ENCODE measurements at regions not wholly inside any gene's neighbourhood (a gene's known extent, or its start where the extent isn't known, plus 50 kb on each side); places are given as distances from the start of the nearest gene placed in this dataset.

DNA sequence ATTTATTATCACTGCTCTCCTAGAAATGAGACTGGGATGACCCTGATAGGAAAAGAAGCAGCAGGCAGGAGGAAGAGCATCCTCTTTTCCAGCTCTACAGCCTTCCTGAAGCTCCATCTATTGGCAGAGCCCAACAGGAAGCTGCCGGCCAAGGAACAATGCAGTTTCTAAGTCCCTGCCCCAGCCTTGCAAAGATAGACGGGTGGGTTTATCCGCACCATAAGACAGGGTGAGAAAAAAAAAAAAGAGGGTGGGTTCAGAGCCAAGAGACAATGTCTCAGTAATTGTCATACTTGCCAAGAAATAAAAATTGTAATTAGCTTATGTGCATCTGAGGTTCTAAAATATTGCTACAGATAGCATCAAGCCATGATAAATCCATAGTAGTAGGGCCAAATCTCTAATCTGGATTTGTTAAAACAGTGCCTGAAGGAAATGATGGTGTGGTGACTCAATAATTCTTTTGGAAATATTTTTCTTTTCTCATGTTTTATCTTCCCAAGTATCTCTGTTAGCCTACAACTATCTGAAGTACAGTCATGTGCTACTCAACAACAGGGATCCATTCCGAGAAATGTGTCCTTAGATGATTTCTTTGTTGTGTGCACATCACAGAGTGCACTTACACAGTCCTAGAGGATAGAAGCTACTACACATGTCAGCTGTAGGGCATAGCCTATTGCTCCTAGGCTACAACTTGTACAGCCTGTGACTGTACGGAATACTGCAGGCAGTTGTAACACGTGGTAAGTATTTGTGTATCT lies 242.9 kb upstream of the CXCL12 start:
- H3K4me1 ChIP-seq (ENCODE audit: control insufficient read depth, insufficient read depth, low read length): peaks cover 3% of the 10 kb centered on the region
- H3K4me3 ChIP-seq (ENCODE audit: low read length): no peak overlapping the region
- H3K9me3 ChIP-seq (ENCODE audit: control insufficient read depth, low read length): no peaks in the 10 kb centered on the region
- no peaks in the 10 kb centered on the region for H3K27me3 ChIP-seq (ENCODE audit: control insufficient read depth, insufficient read depth)
- DNase-seq (peak in 1 of 3 donors; percentile 47), ATAC-seq (peak; percentile 70 to 78)
- 47% methylated on average over 6 of the region's 6 CpGs for WGBS
- intact Hi-C loops (cut with DNase I): no loop called here
- no peak overlapping the region for H3K27ac ChIP-seq (ENCODE audit: low read length)

DNA sequence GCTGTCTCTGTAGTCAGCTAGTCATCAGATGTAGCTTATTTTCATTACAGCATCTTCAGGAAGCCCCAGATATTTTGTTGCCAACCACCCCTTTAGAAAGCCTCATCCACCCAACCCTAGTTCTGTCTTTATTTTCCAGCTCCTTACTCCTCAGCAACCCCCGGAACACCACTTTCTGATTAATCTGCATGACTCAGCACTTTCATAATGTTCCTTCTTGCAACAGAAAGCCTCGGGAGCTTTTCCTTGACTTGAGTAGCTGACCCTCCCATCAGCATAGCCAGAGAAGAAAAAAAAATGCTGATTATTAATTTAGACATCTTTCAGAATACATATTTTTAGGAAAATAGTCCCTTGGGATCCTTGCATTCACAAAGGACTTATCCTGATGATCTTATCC lies 244.0 kb upstream of the CXCL12 start:
- Histone ChIP-seq H3K27me3 (ENCODE audit: control insufficient read depth, insufficient read depth) (no peaks in the 10 kb centered on the region), H3K4me1 (ENCODE audit: control insufficient read depth, insufficient read depth, low read length) (peaks cover 3% of the 10 kb centered on the region), H3K4me3 (ENCODE audit: low read length) (no peak overlapping the region), H3K27ac (ENCODE audit: low read length) (no peak overlapping the region), H3K9me3 (ENCODE audit: control insufficient read depth, low read length) (no peaks in the 10 kb centered on the region)
- 26% methylated on average over 2 of the region's 2 CpGs for WGBS
- ATAC-seq (peak; percentile 76 to 81), DNase-seq (no peak)
- intact Hi-C loops (cut with DNase I): no loop called here

DNA sequence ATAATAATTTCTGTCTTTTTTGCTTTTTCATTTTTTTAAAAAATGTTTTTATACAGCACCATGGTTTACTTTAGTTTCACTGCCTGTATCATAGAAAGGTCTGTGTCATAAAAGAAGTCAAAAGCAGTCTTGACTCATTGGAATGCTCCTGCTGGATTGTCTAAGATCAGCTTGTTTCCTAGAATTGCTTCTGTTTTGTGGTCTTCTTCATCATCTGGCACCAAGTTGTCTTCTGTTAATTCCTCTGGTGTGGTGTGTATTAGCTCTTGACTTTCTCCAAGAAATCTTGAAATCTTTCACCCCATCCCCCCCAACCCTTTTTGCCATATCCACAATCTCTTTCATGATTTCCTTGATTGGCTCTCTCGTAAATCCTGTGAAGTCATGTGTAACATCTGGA lies 250.3 kb upstream of the CXCL12 start:
- intact Hi-C loops (cut with DNase I): no loop called here
- no peaks in the 10 kb centered on the region for H3K27me3 ChIP-seq (ENCODE audit: control insufficient read depth, insufficient read depth)

DNA sequence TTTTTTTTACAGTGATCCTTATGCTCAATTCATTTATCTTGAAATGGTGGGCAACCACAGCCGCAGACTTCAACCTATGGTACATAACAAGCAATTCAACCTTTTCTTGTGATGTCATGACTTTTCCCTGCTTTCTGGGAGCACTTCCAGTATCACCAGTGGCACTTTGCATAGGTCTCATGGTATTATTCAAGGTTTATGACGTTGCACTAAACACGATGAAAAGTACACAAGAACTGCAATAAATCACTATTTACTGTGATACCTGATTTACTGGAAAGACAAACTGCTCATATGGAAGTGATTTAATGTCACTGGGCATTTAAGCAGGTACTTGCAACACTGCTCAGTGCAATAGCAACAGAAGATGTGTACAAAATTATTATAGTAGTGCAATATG lies 251.7 kb upstream of the CXCL12 start:
- no peak overlapping the region for H3K27ac ChIP-seq (ENCODE audit: low read length)
- no peak for DNase-seq
- H3K9me3 ChIP-seq (ENCODE audit: control insufficient read depth, low read length): no peaks in the 10 kb centered on the region
- H3K27me3 ChIP-seq (ENCODE audit: control insufficient read depth, insufficient read depth): no peaks in the 10 kb centered on the region
- intact Hi-C loops (cut with DNase I): no loop called here
- 88% methylated on average over 3 of the region's 3 CpGs for WGBS
- no peak overlapping the region for H3K4me3 ChIP-seq (ENCODE audit: low read length)
- no peaks in the 10 kb centered on the region for H3K4me1 ChIP-seq (ENCODE audit: control insufficient read depth, insufficient read depth, low read length)
- no peak for ATAC-seq

More for the DNA sequence above, 250.3 kb upstream of the CXCL12 start:
- no peak for ATAC-seq
- Histone ChIP-seq H3K4me3 (ENCODE audit: low read length) (no peak overlapping the region), H3K9me3 (ENCODE audit: control insufficient read depth, low read length) (no peaks in the 10 kb centered on the region), H3K27ac (ENCODE audit: low read length) (no peak overlapping the region), H3K4me1 (ENCODE audit: control insufficient read depth, insufficient read depth, low read length) (no peaks in the 10 kb centered on the region)
- no peak for DNase-seq
- WGBS: 89% methylated on average over 1 of the region's 1 CpG

DNA sequence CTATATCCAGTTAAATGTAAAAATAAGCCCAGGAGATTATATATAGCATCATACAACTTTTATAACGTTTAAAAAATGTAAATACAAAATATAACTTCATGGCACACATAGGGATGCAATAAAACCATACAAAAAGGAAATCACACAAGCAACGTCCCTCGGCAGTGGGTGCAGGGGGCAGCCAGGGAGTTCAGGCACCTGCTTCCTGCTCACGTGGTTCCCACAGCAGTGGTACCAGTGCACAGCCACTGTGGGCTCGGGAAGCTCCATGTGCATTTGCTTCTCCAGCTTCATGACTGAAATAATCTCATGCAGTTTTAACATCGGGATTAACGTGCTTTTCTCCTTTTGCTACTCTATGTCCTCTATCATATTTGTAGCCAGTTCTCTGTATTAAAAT lies 255.5 kb upstream of the CXCL12 start:
- 63% methylated on average over 7 of the region's 7 CpGs for WGBS
- intact Hi-C loops (cut with DNase I): no loop called here
- H3K9me3 ChIP-seq (ENCODE audit: control insufficient read depth, low read length): no peaks in the 10 kb centered on the region
- H3K27ac ChIP-seq (ENCODE audit: low read length): no peak overlapping the region
- DNase-seq (no peak), ATAC-seq (no peak)
- no peaks in the 10 kb centered on the region for H3K4me1 ChIP-seq (ENCODE audit: control insufficient read depth, insufficient read depth, low read length)
- H3K4me3 ChIP-seq (ENCODE audit: low read length): no peak overlapping the region
- no peaks in the 10 kb centered on the region for H3K27me3 ChIP-seq (ENCODE audit: control insufficient read depth, insufficient read depth)

DNA sequence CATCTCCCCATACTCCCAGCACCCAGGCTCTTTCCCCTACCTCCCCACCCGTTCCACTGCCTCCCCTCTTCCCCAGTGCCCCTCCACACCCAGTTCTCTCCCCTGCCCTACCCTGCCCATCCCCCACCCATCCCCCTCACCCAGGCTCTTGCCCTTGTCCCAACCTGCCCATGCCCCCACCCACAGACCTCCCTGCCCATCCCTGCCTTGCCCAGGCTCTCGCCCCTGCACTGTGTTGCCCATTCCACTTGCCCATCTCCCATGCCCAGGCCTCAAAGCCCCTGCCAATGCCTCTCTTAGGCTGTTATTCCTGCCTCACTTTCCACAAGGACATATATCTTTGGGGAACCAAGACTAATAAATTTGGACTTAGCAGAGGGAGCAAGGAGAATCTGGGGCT lies 262.6 kb upstream of the CXCL12 start:
- 94% methylated on average over 2 of the region's 2 CpGs for WGBS
- Histone ChIP-seq H3K9me3 (ENCODE audit: control insufficient read depth, low read length) (no peaks in the 10 kb centered on the region), H3K27ac (ENCODE audit: low read length) (no peak overlapping the region), H3K27me3 (ENCODE audit: control insufficient read depth, insufficient read depth) (no peaks in the 10 kb centered on the region), H3K4me3 (ENCODE audit: low read length) (no peak overlapping the region), H3K4me1 (ENCODE audit: control insufficient read depth, insufficient read depth, low read length) (no peaks in the 10 kb centered on the region)
- DNase-seq (no peak), ATAC-seq (no peak)
- intact Hi-C loops (cut with DNase I): no loop called here

DNA sequence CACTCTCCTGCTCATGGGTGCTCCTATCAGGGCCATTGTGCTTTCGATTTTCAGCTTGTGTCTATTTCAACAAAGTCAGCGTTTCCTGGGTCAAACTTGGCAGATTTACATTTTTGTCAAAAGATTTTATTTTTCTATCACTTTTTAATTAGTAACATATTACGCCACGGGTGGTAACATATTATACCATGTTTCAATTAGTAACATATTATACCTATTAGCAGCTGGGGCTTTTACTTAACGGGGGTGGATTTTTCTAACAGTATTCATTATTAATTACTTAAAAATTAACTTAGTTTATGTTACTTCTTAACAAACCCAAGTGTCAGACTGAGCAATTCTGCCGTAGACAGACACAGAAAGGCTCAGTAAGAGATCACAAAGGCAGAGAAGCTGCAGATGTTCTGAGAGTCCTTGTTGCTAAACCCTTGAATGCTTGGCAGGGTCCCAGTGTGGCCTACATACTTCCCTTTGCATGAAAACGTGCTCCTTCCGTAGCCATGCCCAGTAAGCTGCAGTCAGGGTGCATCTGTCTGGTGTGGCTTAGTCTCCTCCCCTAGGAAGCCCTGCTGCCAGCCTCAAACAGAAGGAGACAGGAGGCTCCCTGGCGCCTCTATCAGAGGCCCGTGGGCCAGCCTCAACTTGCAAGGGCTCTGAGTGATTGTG lies 263.1 kb upstream of the CXCL12 start:
- intact Hi-C loops (cut with DNase I): no loop called here
- Histone ChIP-seq H3K4me1 (ENCODE audit: control insufficient read depth, insufficient read depth, low read length) (no peaks in the 10 kb centered on the region), H3K27ac (ENCODE audit: low read length) (no peak overlapping the region), H3K9me3 (ENCODE audit: control insufficient read depth, low read length) (no peaks in the 10 kb centered on the region), H3K4me3 (ENCODE audit: low read length) (no peak overlapping the region), H3K27me3 (ENCODE audit: control insufficient read depth, insufficient read depth) (no peaks in the 10 kb centered on the region)
- DNase-seq (peak in 1 of 3 donors; percentile 50), ATAC-seq (no peak)
- 67% methylated on average over 10 of the region's 10 CpGs for WGBS

DNA sequence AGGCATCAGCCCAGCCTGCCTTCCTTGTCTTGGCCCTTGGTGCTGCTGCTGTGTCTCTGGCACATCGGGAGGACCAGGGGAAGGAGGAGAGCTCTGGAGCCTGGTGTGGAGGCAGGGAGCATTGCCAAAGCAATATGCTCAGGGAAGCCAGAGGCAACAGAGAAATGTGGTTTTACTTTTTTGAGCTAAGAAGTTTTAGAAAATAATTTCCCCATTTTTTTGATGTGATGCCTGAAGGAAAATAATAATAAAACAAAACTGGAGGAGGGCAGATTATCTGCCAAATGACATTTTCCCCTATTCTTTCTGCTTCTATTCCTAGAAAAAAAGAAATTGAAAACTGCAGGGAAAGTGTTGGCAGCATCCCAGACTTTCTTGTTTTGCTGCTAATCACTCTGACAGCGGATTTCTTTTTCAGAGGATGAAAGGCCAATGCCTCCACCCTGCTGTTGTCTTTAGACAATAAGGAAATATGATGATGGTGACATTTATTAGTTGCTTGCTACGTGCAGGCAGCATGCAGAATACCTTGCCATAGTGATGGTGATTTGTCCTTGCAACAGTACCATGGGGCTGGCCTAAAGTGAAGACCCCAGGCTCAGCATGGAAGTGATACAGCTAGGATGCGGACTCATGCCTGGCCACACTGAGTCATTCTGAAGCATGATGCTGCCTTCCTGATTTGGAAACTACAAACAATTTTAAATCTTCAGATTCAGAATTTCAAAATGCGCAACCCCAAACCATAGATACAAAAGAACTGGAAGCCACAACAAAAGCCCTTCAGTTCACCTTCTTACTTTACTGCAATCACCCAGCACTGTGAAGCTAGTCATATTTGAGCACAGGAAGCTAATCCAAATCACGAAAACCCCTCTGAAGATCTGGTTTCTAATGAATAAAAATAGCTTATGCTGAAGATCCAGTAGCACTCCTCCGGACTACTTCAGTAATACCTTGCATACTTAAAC lies 260.2 kb upstream of the TMEM72 start:
- H3K27ac ChIP-seq (ENCODE audit: low read length): no peak overlapping the region
- H3K9me3 ChIP-seq (ENCODE audit: control insufficient read depth, low read length): no peaks in the 10 kb centered on the region
- intact Hi-C loops (cut with DNase I): no loop called here
- 52% methylated on average over 7 of the region's 7 CpGs for WGBS
- no peaks in the 10 kb centered on the region for H3K4me1 ChIP-seq (ENCODE audit: control insufficient read depth, insufficient read depth, low read length)
- H3K27me3 ChIP-seq (ENCODE audit: control insufficient read depth, insufficient read depth): no peaks in the 10 kb centered on the region
- no peak overlapping the region for H3K4me3 ChIP-seq (ENCODE audit: low read length)
- ATAC-seq (peak in 1 of 2 donors; percentile 77), DNase-seq (peak; percentile 40 to 79 (median 68))

DNA sequence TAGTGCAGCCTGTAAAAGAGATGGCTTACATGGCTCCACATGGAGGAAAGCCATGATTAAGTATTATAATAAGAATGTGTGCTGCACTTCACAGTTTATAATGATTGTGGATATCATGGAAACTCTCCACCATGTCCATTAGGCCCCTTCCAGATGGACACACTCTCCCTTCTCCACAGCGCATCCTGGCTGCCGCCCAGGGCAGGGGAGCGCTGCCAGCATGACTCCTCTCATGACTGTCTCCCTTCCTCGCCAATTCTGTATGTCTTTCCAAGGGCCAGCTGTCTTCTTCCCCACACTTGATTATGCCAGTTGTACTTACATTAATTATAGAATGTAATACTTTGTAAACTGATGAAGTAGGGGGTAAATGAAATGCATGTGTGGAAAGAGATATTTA lies 259.3 kb upstream of the TMEM72 start:
- no peak for ATAC-seq
- Histone ChIP-seq H3K4me3 (ENCODE audit: low read length) (no peak overlapping the region), H3K9me3 (ENCODE audit: control insufficient read depth, low read length) (no peaks in the 10 kb centered on the region), H3K4me1 (ENCODE audit: control insufficient read depth, insufficient read depth, low read length) (no peaks in the 10 kb centered on the region), H3K27me3 (ENCODE audit: control insufficient read depth, insufficient read depth) (no peaks in the 10 kb centered on the region), H3K27ac (ENCODE audit: low read length) (no peak overlapping the region)
- peak in 1 of 3 donors; percentile 67 for DNase-seq
- WGBS: 66% methylated on average over 4 of the region's 4 CpGs
- intact Hi-C loops (cut with DNase I): no loop called here

DNA sequence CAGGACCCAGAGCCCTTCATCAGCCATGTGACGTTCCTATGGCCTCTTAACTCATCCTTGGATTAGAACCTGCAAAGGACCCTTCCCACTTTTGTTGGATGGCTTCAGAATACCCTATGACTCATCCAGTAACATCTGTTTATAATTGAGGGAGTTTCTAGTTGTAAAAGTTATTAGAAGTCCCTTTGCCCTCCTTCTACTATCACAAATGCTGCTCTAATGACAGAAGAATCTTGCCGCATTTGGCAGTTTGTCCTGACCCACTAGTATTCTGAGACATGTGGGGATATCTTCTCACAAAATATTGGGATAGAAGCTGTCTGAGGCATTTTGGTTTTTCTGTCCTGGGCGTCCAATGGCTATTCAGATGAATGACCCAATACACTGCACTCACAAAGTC lies 251.8 kb upstream of the TMEM72 start:
- H3K4me3 ChIP-seq (ENCODE audit: low read length): no peak overlapping the region
- 61% methylated on average over 3 of the region's 3 CpGs for WGBS
- DNase-seq: no peak
- no peaks in the 10 kb centered on the region for H3K9me3 ChIP-seq (ENCODE audit: control insufficient read depth, low read length)
- no peak overlapping the region for H3K27ac ChIP-seq (ENCODE audit: low read length)
- intact Hi-C loops (cut with DNase I): no loop called here
- no peak for ATAC-seq
- no peaks in the 10 kb centered on the region for H3K27me3 ChIP-seq (ENCODE audit: control insufficient read depth, insufficient read depth)
- H3K4me1 ChIP-seq (ENCODE audit: control insufficient read depth, insufficient read depth, low read length): no peaks in the 10 kb centered on the region

DNA sequence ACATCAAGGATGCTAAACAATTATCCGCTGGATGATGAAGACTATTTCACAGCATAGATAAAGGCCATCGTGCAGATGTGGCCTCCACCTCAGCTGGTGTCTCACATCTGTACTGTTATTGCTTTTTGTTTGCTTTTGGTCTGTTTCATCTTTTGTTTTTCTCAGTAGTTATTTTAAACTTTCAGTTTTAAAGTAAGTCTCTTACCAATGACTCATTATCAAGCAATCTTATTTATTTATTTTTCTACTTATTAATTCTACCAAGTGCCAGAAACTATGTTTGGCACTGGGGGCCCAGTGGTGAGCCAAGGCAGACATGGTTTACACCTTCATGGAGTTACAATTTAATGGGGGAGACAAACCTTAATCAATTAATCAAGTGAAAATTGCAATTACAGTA lies 250.9 kb upstream of the TMEM72 start:
- intact Hi-C loops (cut with DNase I): no loop called here
- 69% methylated on average over 2 of the region's 2 CpGs for WGBS

More for the DNA sequence above, 250.9 kb upstream of the TMEM72 start:
- no peaks in the 10 kb centered on the region for H3K4me1 ChIP-seq (ENCODE audit: control insufficient read depth, insufficient read depth, low read length)
- H3K4me3 ChIP-seq (ENCODE audit: low read length): no peak overlapping the region
- ATAC-seq (no peak), DNase-seq (no peak)
- H3K27me3 ChIP-seq (ENCODE audit: control insufficient read depth, insufficient read depth): no peaks in the 10 kb centered on the region
- H3K9me3 ChIP-seq (ENCODE audit: control insufficient read depth, low read length): no peaks in the 10 kb centered on the region
- no peak overlapping the region for H3K27ac ChIP-seq (ENCODE audit: low read length)

Measured in right cardiac atrium (tissue), 5 donors.